ENCODE measurements at regions not wholly inside any gene's neighbourhood (a gene's known extent, or its start where the extent isn't known, plus 50 kb on each side); places are given as distances from the start of the nearest gene placed in this dataset.
"Not testable (repeated sequence)": the region's sequence is repeated elsewhere in the genome, so short reads cannot be mapped to it uniquely, and the experiment has no call there.

DNA sequence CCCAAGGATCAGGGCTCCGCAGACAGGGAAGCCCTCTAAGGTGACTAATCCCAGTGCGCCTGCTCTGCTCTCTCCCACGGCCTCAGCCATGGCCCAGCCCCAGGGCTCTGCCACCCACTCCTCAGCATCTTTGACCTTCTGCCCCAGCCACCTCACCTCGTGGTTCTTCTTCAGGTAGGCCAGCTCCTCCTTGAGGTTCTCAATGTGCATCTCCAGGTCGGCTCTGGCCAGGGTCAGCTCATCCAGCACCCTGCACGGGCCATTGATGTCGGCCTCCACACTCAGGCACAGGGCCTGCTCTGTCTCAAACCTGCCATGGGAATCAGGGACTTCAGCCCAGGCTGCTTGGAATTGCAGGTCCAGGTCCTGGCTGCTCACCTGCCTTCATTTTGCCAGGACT, 128.4 kb downstream of the TNFRSF13B start:
- not testable (repeated sequence) for DNase-seq (ENCODE audit: low read depth in 2 of 2)

DNA sequence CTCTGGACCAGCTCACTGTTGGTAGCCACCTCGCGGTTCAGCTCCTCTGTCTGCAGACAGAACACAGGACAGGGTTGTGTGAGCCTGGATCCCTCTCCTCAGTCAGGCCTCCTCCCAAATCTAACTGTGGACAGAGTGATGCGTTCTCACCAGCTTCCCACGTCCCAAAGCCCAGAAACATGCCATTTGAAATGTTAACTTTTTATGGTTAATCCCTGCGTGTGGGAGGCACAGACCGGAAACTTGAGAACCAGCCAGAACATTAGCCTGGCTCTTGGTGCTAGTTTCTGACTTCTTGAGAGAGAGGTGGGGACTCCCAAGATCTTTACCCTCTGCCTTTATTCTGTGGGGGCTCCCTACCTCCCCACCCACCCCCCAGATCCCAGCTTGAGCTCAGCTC, 129.6 kb downstream of the TNFRSF13B start:
- DNase-seq (ENCODE audit: low read depth in 2 of 2): not testable (repeated sequence)

DNA sequence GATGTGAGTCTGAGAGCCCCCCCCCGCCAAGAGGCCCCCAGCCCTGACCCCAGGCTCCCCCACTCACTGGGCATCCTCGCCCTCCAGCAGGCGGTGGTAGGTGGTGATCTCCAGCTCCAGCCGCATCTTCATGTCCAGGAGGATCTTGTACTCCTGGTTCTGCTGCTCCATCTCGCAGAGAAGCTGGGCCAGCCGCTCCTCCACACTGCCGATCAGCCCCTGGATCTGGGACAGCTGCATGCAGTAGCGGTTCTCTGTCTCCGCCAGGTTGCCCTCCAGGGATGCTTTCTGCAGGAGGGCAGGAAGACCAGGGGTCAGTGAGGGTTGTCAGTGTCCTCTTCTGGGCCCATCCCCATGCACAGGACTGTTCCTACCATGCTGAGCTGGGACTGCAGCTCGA, 130.0 kb downstream of the TNFRSF13B start:
- DNase-seq (ENCODE audit: low read depth in 2 of 2): not testable (repeated sequence)

DNA sequence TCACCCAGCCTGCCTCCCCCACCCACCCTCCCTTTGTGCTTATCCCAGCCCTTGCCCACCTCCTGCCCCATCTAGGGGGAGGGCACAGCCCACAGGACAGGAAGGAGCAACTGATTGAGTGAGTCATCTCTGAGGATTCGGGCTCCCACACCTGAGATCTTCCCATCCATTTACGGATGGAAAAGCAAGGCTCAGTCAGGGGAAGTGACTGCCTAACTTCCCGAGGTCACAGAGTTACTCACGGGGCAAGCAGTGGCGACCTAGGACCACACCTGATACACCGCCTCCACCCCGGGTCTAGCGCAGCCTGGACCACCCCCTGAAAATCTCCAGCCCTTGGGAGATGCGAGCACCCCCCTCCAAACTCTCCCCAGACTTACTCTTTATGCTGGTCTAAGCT, 131.7 kb downstream of the TNFRSF13B start:
- not testable (repeated sequence) for DNase-seq (ENCODE audit: low read depth in 2 of 2)

DNA sequence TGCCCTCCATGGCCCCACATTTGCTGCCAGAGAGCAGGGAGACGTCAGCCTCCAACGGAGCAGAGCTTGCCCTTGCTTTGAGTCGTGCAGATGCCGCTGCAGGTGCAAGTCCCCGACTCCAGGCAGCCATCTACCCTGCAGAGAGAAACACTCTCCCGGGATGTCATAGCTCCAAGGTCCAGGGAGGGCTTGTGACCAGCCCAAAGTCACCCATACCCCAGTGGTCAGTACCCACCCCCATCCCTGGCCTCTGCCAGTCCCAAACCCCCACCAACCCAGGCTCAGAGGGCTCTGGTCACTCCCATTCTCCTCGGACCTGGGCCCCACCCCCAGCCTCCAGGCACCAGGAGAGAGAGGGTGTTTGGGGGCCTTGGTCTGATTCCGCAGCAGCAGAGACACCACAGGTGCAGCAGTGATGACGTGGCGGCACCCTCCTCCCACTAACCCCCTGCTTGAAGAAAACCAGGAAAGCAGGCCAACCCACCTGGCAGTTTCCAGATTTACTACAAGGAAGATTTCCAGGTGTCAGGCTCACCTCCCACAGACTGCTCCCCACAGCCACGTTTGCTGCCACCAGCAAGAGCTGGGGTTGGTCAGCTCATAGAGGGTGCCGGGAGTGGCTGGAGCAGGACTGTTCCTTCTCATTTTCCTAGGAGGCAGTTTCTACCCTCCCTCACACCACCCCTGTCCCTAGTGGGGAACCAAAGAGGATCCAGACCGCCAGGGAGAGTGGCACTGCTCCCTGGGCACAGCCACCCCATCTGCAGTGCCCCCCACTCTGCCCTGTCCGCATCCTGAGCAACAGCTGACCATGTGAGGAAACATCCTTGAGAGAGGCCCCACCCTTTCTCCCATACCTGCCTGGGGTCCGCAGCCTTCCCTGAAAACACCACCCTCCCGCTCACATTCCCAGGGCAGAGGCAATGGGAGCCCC, 132.4 kb downstream of the TNFRSF13B start:
- DNase-seq (ENCODE audit: low read depth in 2 of 2): not testable (repeated sequence)

DNA sequence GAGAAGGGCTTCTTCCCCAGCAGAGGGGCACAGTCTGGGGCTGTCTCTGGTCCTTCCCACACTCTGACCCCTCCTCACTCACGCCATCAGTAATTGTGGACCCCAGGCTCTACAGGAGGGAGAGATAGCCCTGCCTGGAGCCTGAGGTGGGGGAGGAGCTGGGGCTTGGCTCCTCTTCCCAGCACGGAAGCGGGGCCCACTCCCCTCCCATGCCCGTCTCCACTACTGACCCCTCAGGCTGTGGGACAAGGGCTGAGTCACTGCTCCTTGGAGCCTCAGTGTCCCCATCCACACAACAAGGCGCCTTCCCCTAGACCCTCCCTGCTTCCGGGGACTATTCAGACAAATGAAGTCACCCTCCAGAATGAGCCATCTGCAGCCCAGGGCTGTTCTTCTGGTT, 133.1 kb downstream of the TNFRSF13B start:
- not testable (repeated sequence) for DNase-seq (ENCODE audit: low read depth in 2 of 2)

DNA sequence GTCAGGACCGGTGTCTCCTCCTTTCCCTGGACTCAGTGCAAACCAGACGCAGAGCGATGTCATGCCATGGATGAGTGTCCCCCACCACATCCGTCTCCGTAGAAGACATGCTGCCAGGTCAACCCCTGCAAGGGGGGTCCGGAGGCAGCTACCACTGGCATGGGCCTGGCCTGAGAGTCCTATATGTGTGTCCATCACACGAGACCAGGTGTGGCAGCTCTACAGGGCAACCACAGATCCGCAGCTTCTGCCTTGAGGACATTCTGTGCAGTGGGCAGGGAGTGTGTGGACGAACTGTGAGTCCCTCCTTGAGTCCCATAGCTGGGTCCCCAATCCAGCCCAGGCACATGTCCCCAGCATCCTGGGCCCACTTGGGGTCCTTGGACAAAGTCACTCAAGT, 133.6 kb downstream of the TNFRSF13B start:
- not testable (repeated sequence) for DNase-seq (ENCODE audit: low read depth in 2 of 2)

DNA sequence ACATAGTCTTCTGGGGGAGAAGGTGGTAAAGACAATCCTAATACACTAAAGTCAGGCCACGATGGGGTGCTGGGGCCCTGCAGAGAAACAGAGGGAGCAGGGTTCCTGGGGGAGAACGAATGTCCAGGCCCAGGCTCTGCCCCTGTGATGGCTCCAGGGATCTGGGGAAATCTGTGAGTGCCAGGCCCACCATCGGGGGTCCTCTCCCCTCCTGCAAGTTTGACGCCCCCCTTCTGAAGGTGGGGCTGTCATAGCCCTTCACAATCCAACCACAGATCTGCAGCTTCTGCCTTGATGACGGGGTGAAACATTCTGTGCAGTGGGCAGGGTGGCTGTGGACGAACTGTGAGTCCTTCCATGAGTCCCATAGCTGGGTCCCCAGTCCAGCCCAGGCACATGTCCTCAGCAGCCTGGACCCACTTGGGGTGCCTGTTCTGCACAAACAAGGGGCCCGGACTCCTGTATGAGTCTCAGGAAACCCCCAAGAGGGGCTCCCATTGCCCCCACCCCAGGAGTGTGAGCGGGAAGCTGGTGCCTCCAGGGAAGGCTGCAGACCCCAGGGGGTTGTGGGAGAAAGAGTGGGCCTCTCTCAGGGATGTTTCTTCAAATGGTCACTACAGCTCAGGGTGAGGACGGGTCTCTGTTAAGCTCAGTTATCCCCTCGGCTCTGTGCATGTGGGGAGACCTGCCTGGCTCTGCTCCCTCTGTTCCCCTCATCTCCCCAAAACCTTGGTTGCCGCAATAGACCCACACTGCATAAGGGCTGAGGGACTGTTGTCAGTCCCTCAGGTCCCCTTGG, 134.3 kb downstream of the TNFRSF13B start:
- not testable (repeated sequence) for DNase-seq (ENCODE audit: low read depth in 2 of 2)

DNA sequence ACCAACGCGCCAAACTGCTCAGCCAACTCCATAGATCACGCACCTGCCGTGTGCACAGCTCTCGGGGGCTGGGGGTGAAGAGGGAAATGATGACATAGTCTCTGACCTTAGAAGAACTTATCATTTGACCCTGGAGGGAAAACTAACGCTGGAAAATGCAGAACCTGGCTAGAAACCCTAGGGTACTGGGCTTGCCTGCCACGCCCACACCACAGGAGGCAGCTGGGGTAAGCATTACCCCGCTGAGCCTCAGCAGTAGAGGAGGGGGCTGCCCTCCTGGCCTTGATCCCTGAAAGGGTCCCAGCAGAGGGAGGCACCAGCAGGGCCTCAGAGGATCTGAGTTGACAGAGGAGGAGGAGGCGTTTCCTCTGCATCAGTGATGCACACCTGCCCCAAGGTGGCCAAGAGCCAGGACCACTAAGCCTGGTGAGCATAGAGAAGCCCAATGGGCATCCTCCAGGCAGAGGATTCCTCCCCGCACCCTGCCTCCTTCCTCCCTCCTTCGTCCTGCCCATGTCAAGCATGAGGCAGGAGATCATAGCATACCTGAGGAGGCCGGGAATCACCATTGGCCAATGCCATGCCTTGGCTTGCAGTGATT, 135.5 kb downstream of the TNFRSF13B start:
- not testable (repeated sequence) for DNase-seq (ENCODE audit: low read depth in 2 of 2)

DNA sequence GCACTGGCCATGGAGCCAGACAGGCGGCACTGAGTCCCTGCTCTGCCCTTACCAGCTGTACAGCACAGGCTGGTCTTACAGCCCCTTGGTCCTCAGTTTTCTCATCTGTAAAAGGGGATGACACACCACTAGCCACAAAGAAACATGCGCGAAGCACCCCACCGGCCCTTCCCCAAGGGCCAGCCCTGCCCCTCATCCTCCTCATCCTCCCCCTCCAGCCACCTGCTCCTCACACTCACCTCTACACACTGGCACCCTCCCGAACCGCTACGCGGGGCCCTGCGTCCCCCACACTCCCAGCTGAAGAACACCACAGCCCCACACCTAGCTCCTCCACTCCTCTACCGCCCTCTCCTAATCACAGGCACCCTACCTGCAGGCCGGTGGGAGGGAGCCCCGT, 138.4 kb downstream of the TNFRSF13B start:
- DNase-seq (ENCODE audit: low read depth in 2 of 2): not testable (repeated sequence)

DNA sequence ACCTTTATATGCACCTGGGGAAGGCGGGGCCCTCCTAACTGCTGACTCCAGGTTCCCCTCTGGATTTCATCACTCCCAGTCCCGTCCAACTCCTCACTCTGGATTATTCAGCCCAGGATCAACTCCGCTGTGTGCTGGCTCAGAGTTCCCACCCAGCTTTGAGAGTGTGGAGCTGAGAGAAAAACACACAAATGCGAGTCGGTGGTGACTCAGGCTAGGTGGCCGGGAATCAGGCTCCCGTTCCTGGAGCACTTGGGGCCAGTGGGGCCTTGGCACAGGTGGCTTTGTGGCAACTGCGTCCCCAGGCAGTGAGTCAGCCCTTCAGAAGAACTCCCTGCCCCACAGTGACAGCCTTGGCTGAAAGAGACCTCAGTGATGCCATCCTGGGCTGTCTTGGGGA, 139.1 kb downstream of the TNFRSF13B start:
- DNase-seq (ENCODE audit: low read depth in 2 of 2): not testable (repeated sequence)

DNA sequence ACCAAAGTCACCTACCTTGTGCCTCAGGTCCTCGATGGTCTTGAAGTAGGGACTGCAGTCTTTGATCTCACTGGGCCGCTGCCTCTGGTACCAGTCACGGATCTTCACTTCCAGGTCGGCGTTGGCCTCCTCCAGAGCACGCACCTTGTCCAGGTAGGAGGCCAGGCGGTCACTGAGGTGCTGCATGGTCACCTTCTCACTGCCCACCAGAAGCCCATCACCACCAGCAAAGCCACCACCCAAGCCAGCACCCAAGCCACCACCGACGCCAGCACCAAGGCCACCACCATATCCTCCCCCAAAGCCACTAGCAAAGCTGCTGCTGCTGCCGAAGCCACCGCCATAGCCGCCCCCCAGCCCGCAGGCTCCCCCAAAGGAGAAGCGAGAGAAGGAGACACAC, 139.7 kb downstream of the TNFRSF13B start:
- not testable (repeated sequence) for DNase-seq (ENCODE audit: low read depth in 2 of 2)

DNA sequence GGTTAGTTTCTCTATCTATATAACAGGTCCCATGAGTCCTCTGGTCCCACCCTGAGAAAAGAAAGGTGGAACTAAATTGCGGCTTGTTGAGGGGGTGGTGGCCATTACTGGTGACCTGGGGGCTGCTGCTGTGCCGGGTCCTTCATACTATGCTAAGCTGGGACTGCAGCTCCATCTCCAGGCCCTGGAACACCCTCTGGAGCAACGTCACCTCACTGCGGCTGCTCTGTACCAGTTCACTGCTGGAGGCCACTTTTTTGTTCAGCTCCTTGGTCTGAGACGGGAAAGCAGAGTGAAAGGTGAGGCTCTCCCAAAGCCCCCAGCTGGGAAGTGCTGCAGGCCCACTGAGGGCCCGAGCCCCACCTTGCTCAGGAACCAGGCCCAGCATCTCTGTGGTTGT, 140.7 kb downstream of the CCDC144A start:
- not testable (repeated sequence) for DNase-seq (ENCODE audit: low read depth in 2 of 2)

DNA sequence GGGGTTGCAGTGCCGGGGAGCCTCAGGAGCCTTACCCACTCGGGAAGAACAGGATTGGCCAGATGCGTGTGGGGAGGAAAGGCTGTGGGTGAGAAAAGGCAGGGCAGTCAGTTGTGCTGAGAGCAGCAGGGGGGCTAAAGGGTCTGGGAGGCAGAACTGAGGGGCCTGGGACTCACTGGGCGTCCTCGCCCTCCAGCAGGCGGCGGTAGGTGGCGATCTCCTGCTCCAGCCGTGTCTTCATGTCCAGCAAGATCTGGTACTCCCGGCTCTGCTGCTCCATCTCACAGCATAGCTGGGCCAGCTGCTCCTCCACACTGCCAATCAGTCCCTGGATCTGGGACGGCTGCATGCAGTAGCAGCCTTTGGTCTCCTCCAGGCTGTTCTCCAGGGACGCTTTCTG, 140.2 kb downstream of the CCDC144A start:
- not testable (repeated sequence) for DNase-seq (ENCODE audit: low read depth in 2 of 2)
